ENCODE measurements at regions not wholly inside any gene's neighbourhood (a gene's known extent, or its start where the extent isn't known, plus 50 kb on each side); places are given as distances from the start of the nearest gene placed in this dataset.

DNA sequence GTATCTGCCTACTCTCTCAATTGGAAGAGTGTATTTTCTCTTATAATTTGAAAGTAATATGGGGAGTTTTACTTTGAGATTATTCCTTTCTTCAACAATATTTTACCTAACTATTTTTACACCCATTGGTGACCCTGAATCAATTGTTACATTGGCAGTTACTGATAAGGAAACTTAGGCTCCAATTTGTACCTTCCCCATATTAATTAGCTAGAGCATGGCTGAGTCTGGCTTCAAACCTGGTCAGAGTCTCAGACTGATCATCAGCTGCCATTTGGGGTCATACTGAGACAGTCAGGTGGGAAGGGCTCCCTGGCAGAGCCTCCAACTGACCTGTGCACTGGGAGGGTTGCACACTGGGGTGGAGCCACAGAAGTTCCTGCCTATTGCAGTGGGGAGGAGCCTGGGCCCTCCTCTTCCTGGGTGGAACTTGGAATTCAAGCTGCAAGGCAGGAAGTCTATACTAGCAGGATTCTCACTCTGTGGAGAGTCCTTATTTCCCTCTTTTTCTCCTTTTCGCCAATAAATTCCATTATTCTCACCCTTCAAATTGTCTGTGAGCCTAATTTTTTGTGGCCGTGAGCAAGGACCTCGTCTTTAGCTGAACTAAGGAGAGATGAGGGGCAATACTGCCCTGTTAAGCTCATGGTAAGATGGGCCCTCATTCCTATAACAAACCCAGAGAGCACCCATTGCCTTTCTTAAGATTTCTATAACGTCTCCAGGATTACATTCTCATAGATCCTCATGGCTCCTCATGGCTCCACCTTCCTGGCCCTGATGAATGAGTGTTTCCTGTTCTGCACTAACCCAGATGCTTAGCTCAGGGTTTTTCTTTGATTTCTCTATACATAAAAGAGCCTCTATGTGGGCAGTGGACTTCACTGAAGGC is 285.1 kb downstream of the ADGB start:
- 97% methylated on average over 4 of the region's 4 CpGs for WGBS
- Histone ChIP-seq H3K9ac (ENCODE audit: low read depth in 1 of 2, low read length in 2 of 2) (no peak overlapping the region), H3K27ac (ENCODE audit: low read depth in 1 of 2, low read length in 2 of 2) (no peak overlapping the region), H3K9me3 (ENCODE audit: control insufficient read depth in 4 of 4, low read length in 3 of 4) (no peaks in the 10 kb centered on the region), H3K27me3 (ENCODE audit: control insufficient read depth in 4 of 4, insufficient read depth in 4 of 4, low read length in 3 of 4) (no peaks in the 10 kb centered on the region), H3K36me3 (ENCODE audit: control insufficient read depth in 4 of 4, insufficient read depth in 3 of 4, low read depth in 1 of 4, low read length in 3 of 4) (no peaks in the 10 kb centered on the region), H3K4me1 (ENCODE audit: control insufficient read depth in 4 of 4, insufficient read depth in 4 of 4, low read length in 3 of 4) (peaks cover 0 to 5% (median 4%) of the 10 kb centered on the region in 4 donors), H3K4me3 (ENCODE audit: low read depth in 1 of 3, low read length in 3 of 3) (no peak overlapping the region)
- TF ChIP-seq EGR1 (IDR thresholded peaks at IDR 0.05; ENCODE audit: low read depth in 2 of 2) (no peak), SP1 (IDR thresholded peaks at IDR 0.05) (no peak), FOXA2 (IDR thresholded peaks at IDR 0.05) (no peak), JUND (IDR thresholded peaks at IDR 0.05) (no peak), NR2F2 (IDR thresholded peaks at IDR 0.05) (no peak), GABPA (IDR thresholded peaks at IDR 0.05 in 1 of 2, conservative IDR thresholded peaks at IDR 0.05 in 1 of 2) (no peak), RAD21 (IDR thresholded peaks at IDR 0.05) (no peak), FOXA1 (IDR thresholded peaks at IDR 0.05) (no peak), HNF4A (conservative IDR thresholded peaks at IDR 0.05) (no peak)
- TF ChIP-seq, protein P1, sequence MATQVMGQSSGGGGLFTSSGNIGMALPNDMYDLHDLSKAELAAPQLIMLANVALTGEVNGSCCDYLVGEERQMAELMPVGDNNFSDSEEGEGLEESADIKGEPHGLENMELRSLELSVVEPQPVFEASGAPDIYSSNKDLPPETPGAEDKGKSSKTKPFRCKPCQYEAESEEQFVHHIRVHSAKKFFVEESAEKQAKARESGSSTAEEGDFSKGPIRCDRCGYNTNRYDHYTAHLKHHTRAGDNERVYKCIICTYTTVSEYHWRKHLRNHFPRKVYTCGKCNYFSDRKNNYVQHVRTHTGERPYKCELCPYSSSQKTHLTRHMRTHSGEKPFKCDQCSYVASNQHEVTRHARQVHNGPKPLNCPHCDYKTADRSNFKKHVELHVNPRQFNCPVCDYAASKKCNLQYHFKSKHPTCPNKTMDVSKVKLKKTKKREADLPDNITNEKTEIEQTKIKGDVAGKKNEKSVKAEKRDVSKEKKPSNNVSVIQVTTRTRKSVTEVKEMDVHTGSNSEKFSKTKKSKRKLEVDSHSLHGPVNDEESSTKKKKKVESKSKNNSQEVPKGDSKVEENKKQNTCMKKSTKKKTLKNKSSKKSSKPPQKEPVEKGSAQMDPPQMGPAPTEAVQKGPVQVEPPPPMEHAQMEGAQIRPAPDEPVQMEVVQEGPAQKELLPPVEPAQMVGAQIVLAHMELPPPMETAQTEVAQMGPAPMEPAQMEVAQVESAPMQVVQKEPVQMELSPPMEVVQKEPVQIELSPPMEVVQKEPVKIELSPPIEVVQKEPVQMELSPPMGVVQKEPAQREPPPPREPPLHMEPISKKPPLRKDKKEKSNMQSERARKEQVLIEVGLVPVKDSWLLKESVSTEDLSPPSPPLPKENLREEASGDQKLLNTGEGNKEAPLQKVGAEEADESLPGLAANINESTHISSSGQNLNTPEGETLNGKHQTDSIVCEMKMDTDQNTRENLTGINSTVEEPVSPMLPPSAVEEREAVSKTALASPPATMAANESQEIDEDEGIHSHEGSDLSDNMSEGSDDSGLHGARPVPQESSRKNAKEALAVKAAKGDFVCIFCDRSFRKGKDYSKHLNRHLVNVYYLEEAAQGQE (IDR thresholded peaks at IDR 0.05): no peak
- TF ChIP-seq, protein P2, sequence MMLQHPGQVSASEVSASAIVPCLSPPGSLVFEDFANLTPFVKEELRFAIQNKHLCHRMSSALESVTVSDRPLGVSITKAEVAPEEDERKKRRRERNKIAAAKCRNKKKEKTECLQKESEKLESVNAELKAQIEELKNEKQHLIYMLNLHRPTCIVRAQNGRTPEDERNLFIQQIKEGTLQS (IDR thresholded peaks at IDR 0.05): no peak
- TF ChIP-seq, protein P3, sequence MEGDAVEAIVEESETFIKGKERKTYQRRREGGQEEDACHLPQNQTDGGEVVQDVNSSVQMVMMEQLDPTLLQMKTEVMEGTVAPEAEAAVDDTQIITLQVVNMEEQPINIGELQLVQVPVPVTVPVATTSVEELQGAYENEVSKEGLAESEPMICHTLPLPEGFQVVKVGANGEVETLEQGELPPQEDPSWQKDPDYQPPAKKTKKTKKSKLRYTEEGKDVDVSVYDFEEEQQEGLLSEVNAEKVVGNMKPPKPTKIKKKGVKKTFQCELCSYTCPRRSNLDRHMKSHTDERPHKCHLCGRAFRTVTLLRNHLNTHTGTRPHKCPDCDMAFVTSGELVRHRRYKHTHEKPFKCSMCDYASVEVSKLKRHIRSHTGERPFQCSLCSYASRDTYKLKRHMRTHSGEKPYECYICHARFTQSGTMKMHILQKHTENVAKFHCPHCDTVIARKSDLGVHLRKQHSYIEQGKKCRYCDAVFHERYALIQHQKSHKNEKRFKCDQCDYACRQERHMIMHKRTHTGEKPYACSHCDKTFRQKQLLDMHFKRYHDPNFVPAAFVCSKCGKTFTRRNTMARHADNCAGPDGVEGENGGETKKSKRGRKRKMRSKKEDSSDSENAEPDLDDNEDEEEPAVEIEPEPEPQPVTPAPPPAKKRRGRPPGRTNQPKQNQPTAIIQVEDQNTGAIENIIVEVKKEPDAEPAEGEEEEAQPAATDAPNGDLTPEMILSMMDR (IDR thresholded peaks at IDR 0.05; ENCODE audit: low read depth, low read length, missing input control): no peak
- TF ChIP-seq, protein P4, sequence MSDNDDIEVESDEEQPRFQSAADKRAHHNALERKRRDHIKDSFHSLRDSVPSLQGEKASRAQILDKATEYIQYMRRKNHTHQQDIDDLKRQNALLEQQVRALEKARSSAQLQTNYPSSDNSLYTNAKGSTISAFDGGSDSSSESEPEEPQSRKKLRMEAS (IDR thresholded peaks at IDR 0.05): no peak
- DNase-seq (ENCODE audit: low spot score): no peak

DNA sequence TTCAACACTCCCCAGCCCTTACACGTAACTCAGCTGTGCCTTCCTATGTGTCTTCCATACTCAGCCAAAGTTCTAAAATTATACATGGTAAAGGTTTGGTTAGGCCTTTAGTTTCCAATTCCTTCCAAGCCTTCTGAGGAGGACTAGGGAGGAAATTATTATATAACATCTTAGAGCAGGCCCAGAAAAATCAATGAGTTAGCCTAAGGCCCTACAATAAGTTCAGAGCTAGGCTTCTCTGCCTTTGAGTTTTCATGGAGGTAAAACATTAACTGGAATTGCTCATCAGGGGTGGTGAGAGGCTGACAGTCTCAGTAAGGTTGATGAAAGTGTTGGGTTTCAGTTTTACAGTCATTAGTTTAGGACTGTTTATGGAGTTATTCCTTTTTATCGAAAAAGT is 286.0 kb downstream of the ADGB start:
- Histone ChIP-seq H3K9me3 (ENCODE audit: control insufficient read depth in 4 of 4, low read length in 3 of 4) (no peaks in the 10 kb centered on the region), H3K27me3 (ENCODE audit: control insufficient read depth in 4 of 4, insufficient read depth in 4 of 4, low read length in 3 of 4) (no peaks in the 10 kb centered on the region), H3K4me3 (ENCODE audit: low read depth in 1 of 3, low read length in 3 of 3) (no peak overlapping the region), H3K36me3 (ENCODE audit: control insufficient read depth in 4 of 4, insufficient read depth in 3 of 4, low read depth in 1 of 4, low read length in 3 of 4) (no peaks in the 10 kb centered on the region), H3K4me1 (ENCODE audit: control insufficient read depth in 4 of 4, insufficient read depth in 4 of 4, low read length in 3 of 4) (peaks cover 0 to 4% (median 3%) of the 10 kb centered on the region in 4 donors), H3K27ac (ENCODE audit: low read depth in 1 of 2, low read length in 2 of 2) (peak overlapping the region in 1 of 2 donors; percentile 53), H3K9ac (ENCODE audit: low read depth in 1 of 2, low read length in 2 of 2) (no peak overlapping the region)
- WGBS: 62% methylated on average over 2 of the region's 2 CpGs
- no peak for TF ChIP-seq EGR1 (IDR thresholded peaks at IDR 0.05; ENCODE audit: low read depth in 2 of 2)
- TF ChIP-seq HNF4A (conservative IDR thresholded peaks at IDR 0.05): peak; percentile 17 to 21
- TF ChIP-seq RXRA (IDR thresholded peaks at IDR 0.05): peak; percentile 43 to 60
- TF ChIP-seq FOXA1 (IDR thresholded peaks at IDR 0.05): no peak
- no peak for TF ChIP-seq HNF4G (IDR thresholded peaks at IDR 0.05)
- peak; percentile 45 for TF ChIP-seq YY1 (IDR thresholded peaks at IDR 0.05)
- TF ChIP-seq TAF1 (conservative IDR thresholded peaks at IDR 0.05): no peak
- peak in 1 of 2 donors; percentile 13 for TF ChIP-seq JUND (IDR thresholded peaks at IDR 0.05)
- TF ChIP-seq, protein P2 (IDR thresholded peaks at IDR 0.05): peak; percentile 37
- peak; percentile 13 to 25 for TF ChIP-seq RAD21 (IDR thresholded peaks at IDR 0.05)
- TF ChIP-seq, protein P3 (IDR thresholded peaks at IDR 0.05; ENCODE audit: low read depth, low read length, missing input control): no peak
- no peak for DNase-seq (ENCODE audit: low spot score)
